Smooth muscle cell (in vitro differentiated cells): ENCODE measurements at regions not wholly inside any gene's neighbourhood (a gene's known extent, or its start where the extent isn't known, plus 50 kb on each side); places are given as distances from the start of the nearest gene placed in this dataset.

Source experiments
- DNase-seq: peaks from one replicate; lab custom pipeline; 2025; ENCODE audit not compliant: unreplicated experiment; lab: John Stamatoyannopoulos, UW
- H2AFZ ChIP-seq: fragments of 200-600 bp; sonication (generic); 2 replicates; pipeline ENCODE4 v1.6.0; 2016; ENCODE audit warnings: antibody characterized with exemption, low read depth, mild to moderate bottlenecking
- H3F3A ChIP-seq: fragments of 200-600 bp; sonication (generic); 2 replicates; pipeline ENCODE4 v1.6.0; 2017; ENCODE audit warnings: antibody characterized with exemption, low read depth
- H3K27ac ChIP-seq: fragments of 200-600 bp; sonication (generic); 2 replicates; pipeline ENCODE4 v1.5.1; 2016; ENCODE audit warnings: low read depth, mild to moderate bottlenecking
- H3K27me3 ChIP-seq: fragments of 200-600 bp; sonication (generic); 2 replicates; pipeline ENCODE4 v1.6.1; 2016; ENCODE audit warnings: low read depth, mild to moderate bottlenecking
- H3K36me3 ChIP-seq: fragments of 200-600 bp; sonication (generic); 2 replicates; pipeline ENCODE4 v1.5.1; 2016; ENCODE audit warnings: low read depth
- H3K4me1 ChIP-seq: fragments of 200-600 bp; sonication (generic); 2 replicates; pipeline ENCODE4 v1.5.1; 2016; ENCODE audit warnings: low read depth
- H3K4me2 ChIP-seq: fragments of 200-600 bp; sonication (generic); 2 replicates; pipeline ENCODE4 v1.6.0; 2016; ENCODE audit warnings: mild to moderate bottlenecking
- H3K4me3 ChIP-seq: fragments of 200-600 bp; sonication (generic); 2 replicates; pipeline ENCODE4 v1.5.1; 2016; ENCODE audit warnings: mild to moderate bottlenecking
- H3K79me2 ChIP-seq: fragments of 200-600 bp; sonication (generic); 2 replicates; pipeline ENCODE4 v1.6.0; 2016; ENCODE audit warnings: low read depth, mild to moderate bottlenecking
- H3K9ac ChIP-seq: fragments of 200-600 bp; sonication (generic); 2 replicates; pipeline ENCODE4 v1.6.0; 2016; ENCODE audit warnings: low read depth
- H3K9me3 ChIP-seq: fragments of 200-600 bp; sonication (generic); replicated peaks from 2 replicates; pipeline ENCODE4 v1.5.1; 2016; ENCODE audit warnings: low read depth
- H4K20me1 ChIP-seq: fragments of 200-600 bp; sonication (generic); 2 replicates; pipeline ENCODE4 v1.6.0; 2016; ENCODE audit warnings: low read depth
- WGBS: methylation state at CpG from one replicate; pipeline ENCODE4 v1.1.7; 2016; ENCODE audit warnings: low lambda C conversion rate; 5-methylcytosine and 5-hydroxymethylcytosine counted together
- TF ChIP-seq, protein P1 (sequence below): fragments of 200-600 bp; sonication (generic); IDR thresholded peaks from 2 replicates; pipeline ENCODE4 v1.5.1; 2017; ENCODE audit warnings: borderline replicate concordance, mild to moderate bottlenecking, antibody characterized with exemption; ENCODE audit not compliant: insufficient read depth, poor library complexity, severe bottlenecking

DNA sequence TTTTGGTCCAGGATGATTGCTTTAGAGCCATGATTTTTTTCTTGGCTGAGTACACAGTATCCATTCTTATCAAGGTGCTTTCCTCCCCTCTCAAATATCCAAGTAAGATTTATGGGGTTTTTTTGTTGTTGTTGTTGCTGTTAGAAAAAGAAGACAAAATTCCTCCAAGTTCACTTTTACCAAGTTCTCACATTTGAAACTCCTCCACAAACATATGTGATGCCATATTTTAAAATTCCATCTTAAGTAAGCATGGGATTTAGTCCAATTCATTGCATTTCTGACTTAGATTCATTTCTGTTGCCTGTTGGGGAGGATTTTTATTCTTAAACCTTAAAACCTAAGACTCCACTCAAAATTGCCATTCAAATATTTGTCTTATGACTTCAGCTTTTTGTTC lies 128.6 kb upstream of the SPATA12 start:
- H3K79me2 ChIP-seq, result no peaks in the 10 kb centered on the region

GRCh38 chr3:56930706-56931105 lies 129.0 kb upstream of the ARHGEF3 start:
- Histone ChIP-seq H3F3A (peaks cover 10% of the 10 kb centered on the region), H3K79me2 (no peaks in the 10 kb centered on the region), H3K4me2 (no peak overlapping the region), H4K20me1 (no peaks in the 10 kb centered on the region), H3K9me3 (no peaks in the 10 kb centered on the region), H3K9ac (no peak overlapping the region), H3K27ac (peak overlapping the region; percentile 6), H3K36me3 (no peaks in the 10 kb centered on the region), H3K4me3 (no peak overlapping the region), H3K27me3 (no peaks in the 10 kb centered on the region), H3K4me1 (peaks cover 22% of the 10 kb centered on the region), H2AFZ (no peak overlapping the region)
- DNase-seq, result no peak
- TF ChIP-seq, protein P1, sequence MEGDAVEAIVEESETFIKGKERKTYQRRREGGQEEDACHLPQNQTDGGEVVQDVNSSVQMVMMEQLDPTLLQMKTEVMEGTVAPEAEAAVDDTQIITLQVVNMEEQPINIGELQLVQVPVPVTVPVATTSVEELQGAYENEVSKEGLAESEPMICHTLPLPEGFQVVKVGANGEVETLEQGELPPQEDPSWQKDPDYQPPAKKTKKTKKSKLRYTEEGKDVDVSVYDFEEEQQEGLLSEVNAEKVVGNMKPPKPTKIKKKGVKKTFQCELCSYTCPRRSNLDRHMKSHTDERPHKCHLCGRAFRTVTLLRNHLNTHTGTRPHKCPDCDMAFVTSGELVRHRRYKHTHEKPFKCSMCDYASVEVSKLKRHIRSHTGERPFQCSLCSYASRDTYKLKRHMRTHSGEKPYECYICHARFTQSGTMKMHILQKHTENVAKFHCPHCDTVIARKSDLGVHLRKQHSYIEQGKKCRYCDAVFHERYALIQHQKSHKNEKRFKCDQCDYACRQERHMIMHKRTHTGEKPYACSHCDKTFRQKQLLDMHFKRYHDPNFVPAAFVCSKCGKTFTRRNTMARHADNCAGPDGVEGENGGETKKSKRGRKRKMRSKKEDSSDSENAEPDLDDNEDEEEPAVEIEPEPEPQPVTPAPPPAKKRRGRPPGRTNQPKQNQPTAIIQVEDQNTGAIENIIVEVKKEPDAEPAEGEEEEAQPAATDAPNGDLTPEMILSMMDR, result no peak
- 85% methylated on average over 5 of the region's 5 CpGs for WGBS

More for the DNA sequence above, 128.6 kb upstream of the SPATA12 start:
- TF ChIP-seq, protein P1, result no peak
- DNase-seq, result no peak
- H3K9me3 ChIP-seq, result no peaks in the 10 kb centered on the region
- H3K9ac ChIP-seq, result no peak overlapping the region
- H3K36me3 ChIP-seq, result no peaks in the 10 kb centered on the region
- H2AFZ ChIP-seq, result no peak overlapping the region
- H4K20me1 ChIP-seq, result no peaks in the 10 kb centered on the region
- no peak overlapping the region for H3K4me3 ChIP-seq
- no peak overlapping the region for H3K27ac ChIP-seq
- H3K4me2 ChIP-seq, result no peak overlapping the region
- H3K27me3 ChIP-seq, result no peaks in the 10 kb centered on the region
- peaks cover 15% of the 10 kb centered on the region for H3K4me1 ChIP-seq
- peaks cover 3% of the 10 kb centered on the region for H3F3A ChIP-seq

GRCh38 chr3:56929809-56930615 lies 128.3 kb upstream of the ARHGEF3 start:
- TF ChIP-seq, protein P1, result no peak
- H2AFZ ChIP-seq, result no peak overlapping the region
- H3K27ac ChIP-seq, result no peak overlapping the region
- no peaks in the 10 kb centered on the region for H3K27me3 ChIP-seq
- H4K20me1 ChIP-seq, result no peaks in the 10 kb centered on the region
- H3K4me2 ChIP-seq, result no peak overlapping the region
- H3K9me3 ChIP-seq, result no peaks in the 10 kb centered on the region
- no peak overlapping the region for H3K9ac ChIP-seq
- no peak overlapping the region for H3K4me3 ChIP-seq
- 92% methylated on average over 10 of the region's 10 CpGs for WGBS
- no peak for DNase-seq
- no peaks in the 10 kb centered on the region for H3K36me3 ChIP-seq
- H3K79me2 ChIP-seq, result no peaks in the 10 kb centered on the region
- peaks cover 15% of the 10 kb centered on the region for H3F3A ChIP-seq
- peaks cover 23% of the 10 kb centered on the region for H3K4me1 ChIP-seq

DNA sequence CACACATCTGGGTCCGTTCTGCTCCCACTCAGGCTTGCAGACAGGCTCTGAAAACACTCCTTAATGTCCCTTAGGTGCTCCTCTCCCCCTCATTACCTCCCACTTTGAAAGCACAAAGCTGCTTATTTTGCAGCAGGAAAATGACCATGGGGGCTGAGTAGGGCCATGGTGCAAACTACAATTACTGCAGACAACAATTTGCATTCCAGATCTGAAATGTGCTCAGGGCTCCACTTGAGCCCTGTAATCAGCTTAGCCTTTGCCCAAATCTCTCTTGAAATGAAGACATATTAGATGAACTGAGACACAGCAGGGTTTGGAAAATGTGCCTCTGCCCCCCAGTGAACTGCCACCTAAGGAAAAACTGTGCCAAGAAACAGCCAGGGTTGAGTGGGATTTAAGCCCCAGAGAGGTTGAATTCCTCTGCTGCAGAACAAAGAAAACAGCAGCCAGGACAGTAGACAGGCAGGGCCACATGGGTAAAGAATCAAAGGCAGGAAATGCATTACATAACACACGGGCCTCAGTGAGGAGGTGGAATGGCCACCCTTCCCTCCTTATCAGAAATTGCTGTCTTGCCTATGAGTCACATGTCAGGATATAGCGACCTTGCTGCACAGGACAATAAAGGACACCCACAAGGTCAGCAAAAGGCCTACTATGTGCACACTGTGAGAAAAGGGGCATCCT lies 126.8 kb upstream of the ARHGEF3 start:
- H2AFZ ChIP-seq, result no peak overlapping the region
- no peaks in the 10 kb centered on the region for H4K20me1 ChIP-seq
- no peak overlapping the region for H3K9ac ChIP-seq
- peaks cover 20% of the 10 kb centered on the region for H3F3A ChIP-seq
- no peak for DNase-seq
- no peaks in the 10 kb centered on the region for H3K79me2 ChIP-seq
- H3K27me3 ChIP-seq, result no peaks in the 10 kb centered on the region
- WGBS, result 24% methylated on average over 3 of the region's 3 CpGs
- no peak overlapping the region for H3K4me3 ChIP-seq
- H3K27ac ChIP-seq, result peak overlapping the region; percentile 29
- peaks cover 31% of the 10 kb centered on the region for H3K4me1 ChIP-seq
- H3K4me2 ChIP-seq, result peak overlapping the region; percentile 33
- H3K36me3 ChIP-seq, result no peaks in the 10 kb centered on the region
- TF ChIP-seq, protein P1, result no peak
- H3K9me3 ChIP-seq, result no peaks in the 10 kb centered on the region
